Lower leg skin (tissue), 3 donors: ENCODE measurements at regions not wholly inside any gene's neighbourhood (a gene's known extent, or its start where the extent isn't known, plus 50 kb on each side); places are given as distances from the start of the nearest gene placed in this dataset.

Source experiments
- CTCF ChIP-seq, 3 donors: fragments of 450-650 bp; IDR thresholded peaks; one replicate each; pipeline ENCODE4 v1.5.1; 2016; ENCODE audit warnings: antibody characterized with exemption in 3 of 3, mild to moderate bottlenecking in 3 of 3, moderate library complexity in 2 of 3
- POLR2A ChIP-seq, 2 donors: fragments of 450-650 bp; IDR thresholded peaks; one replicate each; pipeline ENCODE4 v1.6.1; 2016 to 2017; ENCODE audit warnings: antibody characterized with exemption in 2 of 2, mild to moderate bottlenecking in 1 of 2, moderate library complexity in 1 of 2

GRCh38 chr3:151638555-151639417 is 94.9 kb upstream of the AADACL2 start:
- no peak for TF ChIP-seq CTCF (IDR thresholded peaks at IDR 0.05)
- TF ChIP-seq POLR2A (IDR thresholded peaks at IDR 0.05), result no peak
